ENCODE measurements at regions not wholly inside any gene's neighbourhood (a gene's known extent, or its start where the extent isn't known, plus 50 kb on each side); places are given as distances from the start of the nearest gene placed in this dataset.
"Not testable (repeated sequence)": the region's sequence is repeated elsewhere in the genome, so short reads cannot be mapped to it uniquely, and the experiment has no call there.

GRCh38 chr10:46802010-46802409 is 109.2 kb upstream of the PTPN20 start:
- not testable (repeated sequence) for DNase-seq (ENCODE audit: low read depth)

GRCh38 chr10:46803082-46803481 is 108.1 kb upstream of the PTPN20 start:
- not testable (repeated sequence) for DNase-seq (ENCODE audit: low read depth)

GRCh38 chr10:46810222-46810621 is 101.0 kb upstream of the PTPN20 start:
- DNase-seq (ENCODE audit: low read depth): not testable (repeated sequence)

GRCh38 chr10:46816126-46816525 is 95.1 kb upstream of the PTPN20 start:
- DNase-seq (ENCODE audit: low read depth): not testable (repeated sequence)

GRCh38 chr10:46840393-46841050 is 70.7 kb upstream of the PTPN20 start:
- DNase-seq (ENCODE audit: low read depth): not testable (repeated sequence)

GRCh38 chr10:46841051-46841593 is 70.1 kb upstream of the PTPN20 start:
- not testable (repeated sequence) for DNase-seq (ENCODE audit: low read depth)

- DNase-seq (ENCODE audit: low read depth): not testable (repeated sequence)
These were observed 66.0 kb upstream of the PTPN20 start for GRCh38 chr10:46845194-46845593.

GRCh38 chr10:46845640-46846039 is 65.6 kb upstream of the PTPN20 start:
- not testable (repeated sequence) for DNase-seq (ENCODE audit: low read depth)

GRCh38 chr10:46860753-46861152 is 50.5 kb upstream of the PTPN20 start:
- DNase-seq (ENCODE audit: low read depth): not testable (repeated sequence)
